HepG2 (cell line): ENCODE measurements at regions not wholly inside any gene's neighbourhood (a gene's known extent, or its start where the extent isn't known, plus 50 kb on each side); places are given as distances from the start of the nearest gene placed in this dataset.

ENCODE experiments used
- ATAC-seq: fragments of 200-7000 bp; cut with Tn5 transposase; 3 replicates; pipeline ENCODE4 v1.9.1; 2020; ENCODE audit warnings: mild to moderate bottlenecking, moderate library complexity
- BruUV-seq: library from RNA; stranded (reverse); fragments of 400-500 nt; replicated peaks from 2 replicates; lab custom pipeline; 2021; lab: Mats Ljungman, UMichigan
- CTCF ChIA-PET: fragments of 300-600 bp; formaldehyde crosslinking; extraction: SDS; loops from one replicate; lab custom pipeline; 2021; ENCODE audit warnings: low total read pairs, inconsistent platforms, low intra/inter-chr PET ratio; lab: Yijun Ruan, JAX
- POLR2A ChIA-PET: fragments of 350-600 bp; sonication (Branson Sonifier 250); formaldehyde crosslinking; loops from one replicate; lab custom pipeline; 2020; ENCODE audit warnings: antibody characterized with exemption, inconsistent platforms; lab: Yijun Ruan, JAX
- DNase-seq: peaks from one replicate; pipeline ENCODE4 v3.0.0-alpha.2; 2015; ENCODE audit warnings: low spot score
- FAIRE-seq: peaks from 3 replicates; lab custom pipeline; 2011; peaks lifted over from hg19 to GRCh38; lab: Jason Lieb, UNC
- H2AFZ ChIP-seq: one replicate; pipeline ENCODE4 v1.6.1; 2011; ENCODE audit warnings: low read length, inconsistent platforms
- H3K27ac ChIP-seq: fragments of 300-600 bp; 3 replicates; pipeline ENCODE4 v1.8.0; 2011; ENCODE audit warnings: mixed run types, mild to moderate bottlenecking, mixed read lengths, low read length, inconsistent platforms; ENCODE audit not compliant: insufficient read depth; ENCODE audit errors: extremely low read length
- H3K27me3 ChIP-seq, 2 experiments: fragments of 200-600 bp in 1 of 2; 2 replicates in 1 of 2; 3 replicates in 1 of 2; pipeline versions ENCODE4 v1.6.0 to v1.8.0; 2011; ENCODE audit warnings: low read length in 2 of 2, mild to moderate bottlenecking in 2 of 2, moderate library complexity in 2 of 2, inconsistent platforms in 1 of 2; ENCODE audit not compliant: insufficient read depth in 2 of 2, control insufficient read depth in 1 of 2
- H3K36me3 ChIP-seq, 2 experiments: fragments of 200-600 bp in 1 of 2; replicated peaks in 1 of 2; 2 replicates in 1 of 2; 3 replicates in 1 of 2; pipeline versions ENCODE4 v1.5.1 to v1.8.0; 2011; ENCODE audit warnings: low read length in 2 of 2, inconsistent platforms in 1 of 2; ENCODE audit not compliant: insufficient read depth in 2 of 2, control insufficient read depth in 1 of 2
- H3K4me1 ChIP-seq: 2 replicates; pipeline ENCODE4 v1.5.1; 2012; ENCODE audit warnings: low read length, inconsistent platforms; ENCODE audit not compliant: insufficient read depth
- H3K4me2 ChIP-seq: 2 replicates; pipeline ENCODE4 v1.6.0; 2011; ENCODE audit warnings: low read depth, low read length, inconsistent platforms
- H3K4me3 ChIP-seq, 3 experiments: fragments of 200-600 bp in 1 of 3; sonication (generic), shearing (Covaris generic) in 1 of 3; replicated peaks in 1 of 3; 2 replicates each; pipeline ENCODE4 v1.5.1; 2011 to 2016; ENCODE audit warnings: low read length in 3 of 3, inconsistent platforms in 2 of 3, low read depth in 2 of 3, mild to moderate bottlenecking in 2 of 3, control low read depth in 1 of 3, mixed read lengths in 1 of 3; ENCODE audit not compliant: insufficient read depth in 1 of 3
- H3K79me2 ChIP-seq: one replicate; pipeline ENCODE4 v1.6.1; 2011; ENCODE audit warnings: low read length, inconsistent platforms; ENCODE audit not compliant: insufficient read depth
- H3K9ac ChIP-seq: 2 replicates; pipeline ENCODE4 v1.6.0; 2011; ENCODE audit warnings: mild to moderate bottlenecking, low read depth, low read length, inconsistent platforms; ENCODE audit not compliant: insufficient read depth
- H3K9me3 ChIP-seq: 2 replicates; pipeline ENCODE4 v1.5.1; 2012; ENCODE audit warnings: mild to moderate bottlenecking, low read length
- H4K20me1 ChIP-seq: 2 replicates; pipeline ENCODE4 v1.6.0; 2011; ENCODE audit warnings: inconsistent platforms, mild to moderate bottlenecking, low read length, moderate library complexity; ENCODE audit not compliant: insufficient read depth
- ISL2 ChIP-seq: sonication (generic); formaldehyde crosslinking; IDR thresholded peaks from 2 replicates; pipeline ENCODE4 v1.5.0; 2020; ENCODE audit warnings: missing genetic modification reagents
- KLF12 ChIP-seq: sonication (generic); formaldehyde crosslinking; IDR thresholded peaks from 2 replicates; pipeline ENCODE4 v1.4.0; 2020; ENCODE audit warnings: missing genetic modification reagents, borderline replicate concordance
- ZNF160 ChIP-seq: sonication (generic); formaldehyde crosslinking; IDR thresholded peaks from 2 replicates; pipeline ENCODE4 v1.8.0; 2022; ENCODE audit warnings: mild to moderate bottlenecking, inconsistent platforms, missing genetic modification reagents
- ZNF670 ChIP-seq: sonication (generic); formaldehyde crosslinking; IDR thresholded peaks from 2 replicates; pipeline ENCODE4 v1.8.0; 2022; ENCODE audit warnings: mild to moderate bottlenecking, missing genetic modification reagents, borderline replicate concordance
- ZSCAN9 ChIP-seq: IDR thresholded peaks from 2 replicates; pipeline ENCODE4 v1.6.1; 2016; ENCODE audit warnings: borderline replicate concordance
- WGBS: methylation state at CpG from one replicate; pipeline ENCODE4 v1.1.6; 2017; ENCODE audit warnings: low lambda C conversion rate; 5-methylcytosine and 5-hydroxymethylcytosine counted together
- in situ Hi-C: cut with HindIII; loops from 2 replicates; pipeline ENCODE4 v1.10.0; 2017; ENCODE audit warnings: low pct_unique_long_range_greater_than_20kb; ENCODE audit not compliant: extremely low pct_ligation_motif_present
- intact Hi-C: fragments of 100-400 bp; cut with micrococcal nuclease; formaldehyde crosslinking; loops from one replicate; pipeline ENCODE4 v1.10.0; 2022; ENCODE audit not compliant: unreplicated experiment
- TF ChIP-seq, protein P1 (sequence below): IDR thresholded peaks from 2 replicates; pipeline ENCODE4 v1.6.1; 2012; ENCODE audit warnings: inconsistent platforms
- TF ChIP-seq, protein P2 (sequence below): sonication (generic); formaldehyde crosslinking; IDR thresholded peaks from 2 replicates; pipeline ENCODE4; 2020; ENCODE audit warnings: missing genetic modification reagents, mild to moderate bottlenecking, borderline replicate concordance

DNA sequence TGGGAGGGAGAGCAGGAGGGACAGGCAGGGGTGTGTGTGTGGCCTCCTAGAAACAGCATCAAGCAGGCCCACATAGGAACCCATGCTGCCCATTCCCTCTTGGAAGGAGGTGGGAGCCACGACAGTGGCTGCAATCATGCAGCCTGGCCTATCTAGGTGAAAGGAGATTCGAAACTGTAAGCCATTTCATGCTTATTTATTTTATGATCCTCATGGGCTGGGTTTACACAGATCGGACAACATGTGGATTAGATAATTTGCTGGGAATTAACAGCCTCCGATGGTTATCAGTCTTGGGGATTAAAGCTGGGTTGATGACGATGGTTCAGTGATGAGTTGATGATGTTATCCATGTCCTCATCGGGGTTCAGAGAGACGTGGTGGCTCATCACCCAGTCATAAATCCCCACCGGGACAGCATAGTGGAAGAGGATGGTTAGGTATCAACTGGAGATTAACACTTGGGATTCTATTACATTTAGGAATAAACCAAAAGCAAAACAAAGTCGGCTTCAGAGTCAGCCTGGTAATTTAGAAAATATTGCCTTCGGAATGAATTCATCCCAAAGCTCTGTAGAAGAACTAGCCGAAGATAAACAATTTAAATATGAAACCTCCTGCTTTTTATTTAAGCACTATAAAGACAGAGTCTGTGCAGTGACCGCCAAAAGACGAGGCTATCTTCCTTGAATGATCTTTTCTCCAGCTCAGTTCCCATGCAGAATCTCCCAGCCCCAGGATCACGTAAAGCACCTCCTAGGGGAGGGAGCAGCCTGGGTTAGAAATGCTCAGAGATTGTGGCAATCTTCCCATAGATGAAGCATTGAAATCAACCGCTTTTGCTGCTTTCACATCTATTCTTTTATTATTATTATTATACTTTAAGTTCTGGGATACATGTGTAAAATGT, 252.8 kb downstream of the FOXD2 start:
- FAIRE-seq (no peak), ATAC-seq (no peak), DNase-seq (no peak)
- intact Hi-C loops: loop anchor here (5.0 kb wide), 1 partner anchor 953 kb away; no protein-coding TSS in a partner anchor
- ChIA-PET POLR2A (no interaction called here), CTCF (no interaction called here)
- Histone ChIP-seq H4K20me1 (no peaks in the 10 kb centered on the region), H3K79me2 (no peaks in the 10 kb centered on the region), H3K9me3 (no peaks in the 10 kb centered on the region), H3K4me1 (no peaks in the 10 kb centered on the region), H3K27ac (no peak overlapping the region), H3K4me2 (no peak overlapping the region), H3K9ac (no peak overlapping the region), H2AFZ (no peak overlapping the region), H3K27me3 (peaks cover 8 to 56% of the 10 kb centered on the region in 2 experiments; a peak in 4 of 5 replicates), H3K4me3 (no peak overlapping the region), H3K36me3 (no peaks in the 10 kb centered on the region)
- in situ Hi-C loops: no loop called here
- WGBS: 32% methylated on average over 14 of the region's 15 CpGs
- TF ChIP-seq, protein P1, sequence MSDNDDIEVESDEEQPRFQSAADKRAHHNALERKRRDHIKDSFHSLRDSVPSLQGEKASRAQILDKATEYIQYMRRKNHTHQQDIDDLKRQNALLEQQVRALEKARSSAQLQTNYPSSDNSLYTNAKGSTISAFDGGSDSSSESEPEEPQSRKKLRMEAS: no peak
- TF ChIP-seq KLF12 (CRISPR knock-in tag): no peak
- no peak for TF ChIP-seq ZNF160 (CRISPR knock-in tag)
- TF ChIP-seq ISL2 (CRISPR knock-in tag): no peak
- no peak for TF ChIP-seq ZSCAN9 (CRISPR knock-in tag)
- TF ChIP-seq, protein P2, sequence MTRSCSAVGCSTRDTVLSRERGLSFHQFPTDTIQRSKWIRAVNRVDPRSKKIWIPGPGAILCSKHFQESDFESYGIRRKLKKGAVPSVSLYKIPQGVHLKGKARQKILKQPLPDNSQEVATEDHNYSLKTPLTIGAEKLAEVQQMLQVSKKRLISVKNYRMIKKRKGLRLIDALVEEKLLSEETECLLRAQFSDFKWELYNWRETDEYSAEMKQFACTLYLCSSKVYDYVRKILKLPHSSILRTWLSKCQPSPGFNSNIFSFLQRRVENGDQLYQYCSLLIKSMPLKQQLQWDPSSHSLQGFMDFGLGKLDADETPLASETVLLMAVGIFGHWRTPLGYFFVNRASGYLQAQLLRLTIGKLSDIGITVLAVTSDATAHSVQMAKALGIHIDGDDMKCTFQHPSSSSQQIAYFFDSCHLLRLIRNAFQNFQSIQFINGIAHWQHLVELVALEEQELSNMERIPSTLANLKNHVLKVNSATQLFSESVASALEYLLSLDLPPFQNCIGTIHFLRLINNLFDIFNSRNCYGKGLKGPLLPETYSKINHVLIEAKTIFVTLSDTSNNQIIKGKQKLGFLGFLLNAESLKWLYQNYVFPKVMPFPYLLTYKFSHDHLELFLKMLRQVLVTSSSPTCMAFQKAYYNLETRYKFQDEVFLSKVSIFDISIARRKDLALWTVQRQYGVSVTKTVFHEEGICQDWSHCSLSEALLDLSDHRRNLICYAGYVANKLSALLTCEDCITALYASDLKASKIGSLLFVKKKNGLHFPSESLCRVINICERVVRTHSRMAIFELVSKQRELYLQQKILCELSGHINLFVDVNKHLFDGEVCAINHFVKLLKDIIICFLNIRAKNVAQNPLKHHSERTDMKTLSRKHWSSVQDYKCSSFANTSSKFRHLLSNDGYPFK (CRISPR knock-in tag): no peak
- TF ChIP-seq ZNF670: no peak
- BruUV-seq: no TSS peak
